ENCODE measurements at regions not wholly inside any gene's neighbourhood (a gene's known extent, or its start where the extent isn't known, plus 50 kb on each side); places are given as distances from the start of the nearest gene placed in this dataset.

- DNase-seq (ENCODE audit: low read depth), result no peak
- no peak for TF ChIP-seq CTCF (IDR thresholded peaks at IDR 0.05; ENCODE audit: insufficient read depth, low read length)
- H3K4me3 ChIP-seq (ENCODE audit: low read depth, low read length), result no peak overlapping the region
These were observed 208.5 kb upstream of the KCNN2 start for GRCh38 chr5:114153392-114153791.

DNA sequence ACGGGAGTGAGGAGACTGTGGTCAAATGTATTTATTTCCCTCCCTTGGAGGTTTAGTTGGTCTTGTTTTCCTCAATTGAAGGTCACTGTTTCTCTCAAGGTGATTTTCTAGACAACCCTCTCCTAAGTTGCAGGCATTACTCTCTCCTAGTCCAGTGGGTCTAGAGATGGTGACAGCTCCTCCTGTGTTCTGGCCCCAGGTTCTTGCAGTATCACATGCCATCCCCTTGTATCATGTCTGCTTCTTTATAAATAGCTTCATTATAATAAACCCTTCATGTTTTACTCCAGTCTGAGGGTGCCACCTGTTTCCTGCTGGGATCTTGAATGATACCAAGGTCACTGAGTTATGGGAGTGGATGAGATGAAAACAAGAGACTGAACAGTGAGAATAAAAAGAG is 208.0 kb upstream of the KCNN2 start:
- no peak for DNase-seq (ENCODE audit: low read depth)
- H3K4me3 ChIP-seq (ENCODE audit: low read depth, low read length), result no peak overlapping the region
- TF ChIP-seq CTCF (IDR thresholded peaks at IDR 0.05; ENCODE audit: insufficient read depth, low read length), result no peak

- H3K4me3 ChIP-seq (ENCODE audit: low read depth, low read length), result no peak overlapping the region
- DNase-seq (ENCODE audit: low read depth), result no peak
- no peak for TF ChIP-seq CTCF (IDR thresholded peaks at IDR 0.05; ENCODE audit: insufficient read depth, low read length)
These were observed 195.8 kb upstream of the KCNN2 start for GRCh38 chr5:114166081-114166480.

DNA sequence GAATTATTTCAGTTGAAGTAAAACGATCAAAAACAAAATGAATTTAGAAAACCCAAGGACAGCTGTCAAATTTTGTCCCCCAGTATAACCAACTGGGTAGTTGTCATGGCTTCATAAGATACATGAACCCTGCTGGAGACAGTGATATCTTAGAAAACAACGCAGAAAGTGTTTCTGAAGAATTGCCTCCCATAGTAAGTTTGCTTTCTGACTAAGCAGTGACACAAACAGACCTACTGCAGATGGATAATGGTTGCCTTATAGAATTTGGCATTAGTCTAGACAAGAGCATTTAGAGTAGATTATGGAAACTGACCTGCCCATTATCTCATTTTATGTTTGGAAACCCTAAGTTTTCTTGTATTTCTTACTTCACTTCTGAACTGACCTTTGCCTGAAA is 187.7 kb upstream of the KCNN2 start:
- no peak overlapping the region for H3K4me3 ChIP-seq (ENCODE audit: low read depth, low read length)
- DNase-seq (ENCODE audit: low read depth), result no peak
- TF ChIP-seq CTCF (IDR thresholded peaks at IDR 0.05; ENCODE audit: insufficient read depth, low read length), result no peak

GRCh38 chr5:114174837-114175236 is 187.0 kb upstream of the KCNN2 start:
- TF ChIP-seq CTCF (IDR thresholded peaks at IDR 0.05; ENCODE audit: insufficient read depth, low read length), result no peak
- DNase-seq (ENCODE audit: low read depth), result no peak
- no peak overlapping the region for H3K4me3 ChIP-seq (ENCODE audit: low read depth, low read length)

GRCh38 chr5:114176356-114176755 is 185.5 kb upstream of the KCNN2 start:
- TF ChIP-seq CTCF (IDR thresholded peaks at IDR 0.05; ENCODE audit: insufficient read depth, low read length), result no peak

GRCh38 chr5:114179134-114179533 is 182.7 kb upstream of the KCNN2 start:
- DNase-seq (ENCODE audit: low read depth), result no peak
- TF ChIP-seq CTCF (IDR thresholded peaks at IDR 0.05; ENCODE audit: insufficient read depth, low read length), result no peak
- no peak overlapping the region for H3K4me3 ChIP-seq (ENCODE audit: low read depth, low read length)

More at GRCh38 chr5:114176356-114176755, 185.5 kb upstream of the KCNN2 start:
- H3K4me3 ChIP-seq (ENCODE audit: low read depth, low read length), result no peak overlapping the region
- peak; percentile 17 for DNase-seq (ENCODE audit: low read depth)

Data from fibroblast of the aortic adventitia (primary cell).